ENCODE measurements at regions not wholly inside any gene's neighbourhood (a gene's known extent, or its start where the extent isn't known, plus 50 kb on each side); places are given as distances from the start of the nearest gene placed in this dataset.
"Not testable (repeated sequence)": the region's sequence is repeated elsewhere in the genome, so short reads cannot be mapped to it uniquely, and the experiment has no call there.

- TF ChIP-seq CTCF (IDR thresholded peaks at IDR 0.05; ENCODE audit: extremely low read depth, missing control alignments): no peak
- DNase-seq (ENCODE audit: low spot score): no peak
Measured at GRCh38 chr15:23797747-23798446, 110.8 kb upstream of the NDN start.

GRCh38 chr15:23801881-23802280 lies 114.8 kb upstream of the NDN start:
- no peak for TF ChIP-seq CTCF (IDR thresholded peaks at IDR 0.05; ENCODE audit: extremely low read depth, missing control alignments)
- DNase-seq (ENCODE audit: low spot score): no peak

- not testable (repeated sequence) for DNase-seq (ENCODE audit: low spot score)
Measured at GRCh38 chr15:23802896-23803435, 115.9 kb upstream of the NDN start.

GRCh38 chr15:23806980-23807379 lies 119.9 kb upstream of the NDN start:
- TF ChIP-seq CTCF (IDR thresholded peaks at IDR 0.05; ENCODE audit: extremely low read depth, missing control alignments): no peak
- no peak for DNase-seq (ENCODE audit: low spot score)

GRCh38 chr15:23823508-23823907 lies 136.4 kb upstream of the NDN start:
- no peak for TF ChIP-seq CTCF (IDR thresholded peaks at IDR 0.05; ENCODE audit: extremely low read depth, missing control alignments)
- DNase-seq (ENCODE audit: low spot score): no peak

GRCh38 chr15:23828786-23829185 lies 141.7 kb upstream of the NDN start:
- no peak for TF ChIP-seq CTCF (IDR thresholded peaks at IDR 0.05; ENCODE audit: extremely low read depth, missing control alignments)
- DNase-seq (ENCODE audit: low spot score): no peak

- TF ChIP-seq CTCF (IDR thresholded peaks at IDR 0.05; ENCODE audit: extremely low read depth, missing control alignments): no peak
- DNase-seq (ENCODE audit: low spot score): no peak
Measured at GRCh38 chr15:23835953-23836352, 148.8 kb upstream of the NDN start.

GRCh38 chr15:23839893-23840474 lies 152.9 kb upstream of the NDN start:
- TF ChIP-seq CTCF (IDR thresholded peaks at IDR 0.05; ENCODE audit: extremely low read depth, missing control alignments): no peak
- DNase-seq (ENCODE audit: low spot score): no peak

Data from GM20000 (cell line).